Renal cortex interstitium (tissue), 11 donors: ENCODE measurements at regions not wholly inside any gene's neighbourhood (a gene's known extent, or its start where the extent isn't known, plus 50 kb on each side); places are given as distances from the start of the nearest gene placed in this dataset.

Source experiments
- DNase-seq, 11 donors: peaks; one replicate each; pipeline ENCODE4 v3.0.0-alpha.2; 2013; ENCODE audit warnings: low read depth in 9 of 11, low spot score in 4 of 11; ENCODE audit errors: extremely low read depth in 1 of 11

- DNase-seq, result no peak
Measured at GRCh38 chr15:62881056-62881455, 161.5 kb upstream of the TPM1 start.

- DNase-seq, result peak in 6 of 11 donors; percentile 62 to 83 (median 74)
Measured at GRCh38 chr15:62883938-62884479, 158.5 kb upstream of the TPM1 start.

- DNase-seq, result no peak
Measured at GRCh38 chr15:62886431-62887071, 156.0 kb upstream of the TPM1 start.

- DNase-seq, result no peak
Measured at GRCh38 chr15:62887113-62887570, 155.4 kb upstream of the TPM1 start.

- no peak for DNase-seq
Measured at GRCh38 chr15:62888623-62889022, 153.9 kb upstream of the TPM1 start.

- no peak for DNase-seq
Measured at GRCh38 chr15:62889141-62889661, 153.3 kb upstream of the TPM1 start.

- DNase-seq, result no peak
Measured at GRCh38 chr15:62889734-62890505, 152.6 kb upstream of the TPM1 start.

GRCh38 chr15:62894322-62895085 lies 148.0 kb upstream of the TPM1 start:
- no peak for DNase-seq

- peak in 2 of 11 donors; percentile 29 to 38 for DNase-seq
Measured at GRCh38 chr15:62895139-62895866, 147.2 kb upstream of the TPM1 start.

- DNase-seq, result peak in 2 of 11 donors; percentile 35 to 44
Measured at GRCh38 chr15:62895905-62896316, 146.6 kb upstream of the TPM1 start.

GRCh38 chr15:62896380-62896866 lies 146.1 kb upstream of the TPM1 start:
- peak in 1 of 11 donors; percentile 35 for DNase-seq

GRCh38 chr15:62896969-62897486 lies 145.5 kb upstream of the TPM1 start:
- DNase-seq, result peak in 6 of 11 donors; percentile 51 to 74 (median 64)

- no peak for DNase-seq
Measured at GRCh38 chr15:62897634-62898033, 144.9 kb upstream of the TPM1 start.

- DNase-seq, result peak in 2 of 11 donors; percentile 39 to 47
Measured at GRCh38 chr15:62899090-62899493, 143.5 kb upstream of the TPM1 start.

- DNase-seq, result no peak
Measured at GRCh38 chr15:62900071-62900802, 142.3 kb upstream of the TPM1 start.

GRCh38 chr15:62901087-62901486 lies 141.5 kb upstream of the TPM1 start:
- DNase-seq, result no peak

- no peak for DNase-seq
Measured at GRCh38 chr15:62901909-62902546, 140.5 kb upstream of the TPM1 start.
